Trophoblast cell (in vitro differentiated cells and primary cell): ENCODE measurements at regions not wholly inside any gene's neighbourhood (a gene's known extent, or its start where the extent isn't known, plus 50 kb on each side); places are given as distances from the start of the nearest gene placed in this dataset.

Source experiments
- DNase-seq, 2 donors: peaks; one replicate each; pipeline ENCODE4 v3.0.0-alpha.2; 2016
- H2AFZ ChIP-seq: 2 replicates; pipeline ENCODE4 v1.6.1; 2013; ENCODE audit warnings: low read length, moderate library complexity, mild to moderate bottlenecking; ENCODE audit not compliant: insufficient read depth, poor library complexity
- H2AK5ac ChIP-seq: 2 replicates; pipeline ENCODE4 v1.6.1; 2013; ENCODE audit warnings: mild to moderate bottlenecking, low read length
- H2BK120ac ChIP-seq: 2 replicates; pipeline ENCODE4 v1.6.1; 2013; ENCODE audit warnings: low read length, mild to moderate bottlenecking, moderate library complexity; ENCODE audit not compliant: insufficient read depth, poor library complexity
- H2BK12ac ChIP-seq: 2 replicates; pipeline ENCODE4 v1.6.1; 2013; ENCODE audit warnings: mild to moderate bottlenecking, low read length, moderate library complexity
- H2BK5ac ChIP-seq: 2 replicates; pipeline ENCODE4 v1.6.1; 2013; ENCODE audit warnings: low read length, low read depth, moderate library complexity, mild to moderate bottlenecking; ENCODE audit not compliant: poor library complexity
- H3K14ac ChIP-seq: 2 replicates; pipeline ENCODE4 v1.6.1; 2013; ENCODE audit warnings: mild to moderate bottlenecking, low read length
- H3K18ac ChIP-seq: 2 replicates; pipeline ENCODE4 v1.6.1; 2013; ENCODE audit warnings: mild to moderate bottlenecking, low read length
- H3K23ac ChIP-seq: 2 replicates; pipeline ENCODE4 v1.6.1; 2013; ENCODE audit warnings: low read length
- H3K27ac ChIP-seq: 2 replicates; pipeline ENCODE4 v1.5.1; 2013; ENCODE audit warnings: low read depth, mild to moderate bottlenecking, inconsistent platforms, low read length, moderate library complexity
- H3K27me3 ChIP-seq: 2 replicates; pipeline ENCODE4 v1.6.1; 2013; ENCODE audit warnings: inconsistent platforms, mild to moderate bottlenecking, low read length, moderate library complexity; ENCODE audit not compliant: insufficient read depth
- H3K36me3 ChIP-seq, 2 experiments: 1 replicate in 1 of 2; 2 replicates in 1 of 2; pipeline ENCODE4 v1.6.1; 2013; ENCODE audit warnings: low read length in 2 of 2, mild to moderate bottlenecking in 2 of 2, moderate library complexity in 1 of 2; ENCODE audit not compliant: insufficient read depth in 2 of 2, control insufficient read depth in 1 of 2
- H3K4ac ChIP-seq: 2 replicates; pipeline ENCODE4 v1.6.1; 2013; ENCODE audit warnings: low read depth, mild to moderate bottlenecking, low read length, moderate library complexity
- H3K4me1 ChIP-seq, 2 experiments: 1 replicate in 1 of 2; 2 replicates in 1 of 2; pipeline ENCODE4 v1.6.1; 2013; ENCODE audit warnings: low read length in 2 of 2, mild to moderate bottlenecking in 2 of 2, moderate library complexity in 1 of 2; ENCODE audit not compliant: insufficient read depth in 2 of 2, control insufficient read depth in 1 of 2
- H3K4me2 ChIP-seq: 2 replicates; pipeline ENCODE4 v1.6.1; 2013; ENCODE audit warnings: inconsistent platforms, mild to moderate bottlenecking, low read length, moderate library complexity
- H3K4me3 ChIP-seq: 2 replicates; pipeline ENCODE4 v1.5.1; 2013; ENCODE audit warnings: mild to moderate bottlenecking, low read depth, low read length, inconsistent platforms
- H3K79me1 ChIP-seq: one replicate; pipeline ENCODE4 v1.6.1; 2013; ENCODE audit warnings: low read length
- H3K79me2 ChIP-seq: 2 replicates; pipeline ENCODE4 v1.6.1; 2013; ENCODE audit warnings: low read length, mild to moderate bottlenecking; ENCODE audit not compliant: control insufficient read depth, insufficient read depth, poor library complexity
- H3K9ac ChIP-seq: 2 replicates; pipeline ENCODE4 v1.6.1; 2013; ENCODE audit warnings: mild to moderate bottlenecking, low read length
- H3K9me3 ChIP-seq: 2 replicates; pipeline ENCODE4 v1.6.1; 2013; ENCODE audit warnings: low read depth, mild to moderate bottlenecking, control low read depth, inconsistent platforms, low read length; ENCODE audit not compliant: insufficient read depth
- H4K12ac ChIP-seq: 2 replicates; pipeline ENCODE4 v1.6.1; 2013; ENCODE audit warnings: low read depth, mild to moderate bottlenecking, low read length, moderate library complexity
- H4K8ac ChIP-seq: 2 replicates; pipeline ENCODE4 v1.6.1; 2013; ENCODE audit warnings: low read depth, mild to moderate bottlenecking, low read length, moderate library complexity
- H4K91ac ChIP-seq: one replicate; pipeline ENCODE4 v1.6.1; 2013; ENCODE audit warnings: low read depth, mild to moderate bottlenecking, low read length, moderate library complexity
- whole genome bisulfite sequencing: extraction: QIAGEN DNeasy Blood & Tissue Kit; methylation state at CpG from one replicate; pipeline ENCODE4 v1.1.7; 2013; ENCODE audit warnings: missing lambda C conversion rate; ENCODE audit not compliant: insufficient read length, insufficient coverage; ENCODE audit errors: extremely low coverage; 5-methylcytosine and 5-hydroxymethylcytosine counted together

DNA sequence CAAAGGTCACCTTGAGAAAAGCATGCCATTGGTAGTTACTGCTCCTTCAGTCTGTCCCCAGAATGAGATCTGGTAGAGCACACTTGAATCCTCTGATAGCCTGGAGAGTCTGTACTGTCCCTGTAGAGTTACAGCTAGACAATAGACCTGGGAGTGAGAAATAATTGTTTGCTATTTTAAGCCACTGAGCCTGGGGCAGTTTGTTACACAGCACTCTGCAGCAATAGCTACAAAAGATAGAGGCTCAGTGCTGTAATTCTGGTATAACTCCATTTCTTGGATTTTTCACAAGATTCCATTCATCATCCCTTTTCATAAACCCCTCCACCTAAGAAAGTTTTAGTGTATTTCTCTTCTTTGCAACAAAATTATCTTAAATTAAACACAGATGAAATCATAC, 242.7 kb upstream of the ARRDC4 start:
- no peak overlapping the region for H3K23ac ChIP-seq
- H4K12ac ChIP-seq = no peak overlapping the region
- H3K79me1 ChIP-seq = no peaks in the 10 kb centered on the region
- no peak overlapping the region for H3K4me2 ChIP-seq
- no peak overlapping the region for H2BK120ac ChIP-seq
- no peak overlapping the region for H2AFZ ChIP-seq
- no peak overlapping the region for H2AK5ac ChIP-seq
- no peak overlapping the region for H3K4ac ChIP-seq
- H3K79me2 ChIP-seq = no peaks in the 10 kb centered on the region
- H3K4me1 ChIP-seq = no peaks in the 10 kb centered on the region
- no peak overlapping the region for H3K18ac ChIP-seq
- H3K9me3 ChIP-seq = no peaks in the 10 kb centered on the region
- no peak overlapping the region for H3K14ac ChIP-seq
- peak; percentile 85 to 94 for DNase-seq
- no peak overlapping the region for H2BK5ac ChIP-seq
- H3K27ac ChIP-seq = no peak overlapping the region
- H4K91ac ChIP-seq = no peak overlapping the region
- H3K9ac ChIP-seq = no peak overlapping the region
- H4K8ac ChIP-seq = no peak overlapping the region
- no peak overlapping the region for H2BK12ac ChIP-seq
- H3K4me3 ChIP-seq = no peak overlapping the region
- H3K36me3 ChIP-seq = no peaks in the 10 kb centered on the region
- H3K27me3 ChIP-seq = no peaks in the 10 kb centered on the region

DNA sequence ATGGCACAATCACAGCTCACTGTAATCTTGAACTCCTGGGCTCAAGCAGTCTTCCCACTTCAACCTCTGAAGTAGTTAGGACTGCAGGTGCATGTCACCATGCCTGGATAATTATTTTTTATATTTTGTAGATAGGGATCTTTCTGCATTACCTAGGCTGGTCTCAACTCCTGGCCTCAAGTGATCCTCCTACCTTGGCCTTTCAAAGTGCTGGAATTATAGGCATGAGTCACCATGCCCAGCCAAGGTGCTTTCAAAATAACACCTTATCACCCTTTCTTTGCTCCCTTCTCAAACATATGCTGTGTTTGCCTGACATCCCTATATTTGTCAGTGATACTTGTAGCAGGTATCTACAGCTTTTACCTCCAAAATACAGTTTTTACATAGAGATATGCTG, 242.0 kb upstream of the ARRDC4 start:
- DNase-seq = peak; percentile 51 to 72
- no peak overlapping the region for H3K23ac ChIP-seq
- no peak overlapping the region for H3K4me2 ChIP-seq
- H3K9me3 ChIP-seq = no peaks in the 10 kb centered on the region
- H3K4me3 ChIP-seq = no peak overlapping the region
- no peaks in the 10 kb centered on the region for H3K4me1 ChIP-seq
- no peaks in the 10 kb centered on the region for H3K36me3 ChIP-seq
- no peak overlapping the region for H4K91ac ChIP-seq
- H2BK12ac ChIP-seq = no peak overlapping the region
- no peak overlapping the region for H2BK120ac ChIP-seq
- H3K27me3 ChIP-seq = no peaks in the 10 kb centered on the region
- H3K14ac ChIP-seq = no peak overlapping the region
- no peak overlapping the region for H3K27ac ChIP-seq
- H2AFZ ChIP-seq = no peak overlapping the region
- no peak overlapping the region for H4K12ac ChIP-seq
- H2BK5ac ChIP-seq = no peak overlapping the region
- no peaks in the 10 kb centered on the region for H3K79me2 ChIP-seq
- no peak overlapping the region for H3K18ac ChIP-seq
- no peak overlapping the region for H3K9ac ChIP-seq
- no peak overlapping the region for H3K4ac ChIP-seq
- no peak overlapping the region for H4K8ac ChIP-seq
- no peaks in the 10 kb centered on the region for H3K79me1 ChIP-seq
- no peak overlapping the region for H2AK5ac ChIP-seq

DNA sequence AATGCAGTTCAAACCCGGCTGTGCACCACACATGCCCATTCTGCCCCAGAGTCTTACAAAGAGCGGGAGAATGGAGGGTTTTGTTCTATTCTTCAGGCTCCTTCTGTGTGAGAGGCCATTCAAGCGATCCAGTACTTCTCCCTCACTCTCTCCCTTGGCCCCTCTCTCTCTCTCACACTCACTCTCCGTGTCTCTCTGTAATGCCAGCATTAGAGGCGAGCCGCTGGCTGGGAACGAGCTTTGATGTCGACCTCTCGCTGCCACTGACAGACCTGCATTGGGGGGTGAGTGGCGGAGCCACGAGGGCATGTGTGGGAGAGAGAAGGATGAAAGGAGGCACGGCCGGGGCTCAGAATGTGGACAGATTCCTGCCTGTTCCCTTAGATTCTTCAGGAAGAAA, 231.7 kb upstream of the ARRDC4 start:
- H3K4me1 ChIP-seq = no peaks in the 10 kb centered on the region
- H3K79me2 ChIP-seq = no peaks in the 10 kb centered on the region
- no peak overlapping the region for H4K8ac ChIP-seq
- H3K27me3 ChIP-seq = no peaks in the 10 kb centered on the region
- no peaks in the 10 kb centered on the region for H3K9me3 ChIP-seq
- no peak overlapping the region for H3K27ac ChIP-seq
- H3K9ac ChIP-seq = no peak overlapping the region
- no peak overlapping the region for H2AK5ac ChIP-seq
- H3K79me1 ChIP-seq = no peaks in the 10 kb centered on the region
- H3K4ac ChIP-seq = no peak overlapping the region
- H4K12ac ChIP-seq = no peak overlapping the region
- no peak overlapping the region for H2BK5ac ChIP-seq
- no peak overlapping the region for H3K23ac ChIP-seq
- no peak for DNase-seq
- H4K91ac ChIP-seq = no peak overlapping the region
- H3K14ac ChIP-seq = no peak overlapping the region
- no peak overlapping the region for H3K18ac ChIP-seq
- H3K36me3 ChIP-seq = no peaks in the 10 kb centered on the region
- no peak overlapping the region for H2BK12ac ChIP-seq
- no peak overlapping the region for H2AFZ ChIP-seq
- no CpG with 5 or more reads among the region's 13 CpGs for WGBS
- no peak overlapping the region for H3K4me3 ChIP-seq
- H3K4me2 ChIP-seq = no peak overlapping the region
- H2BK120ac ChIP-seq = no peak overlapping the region

DNA sequence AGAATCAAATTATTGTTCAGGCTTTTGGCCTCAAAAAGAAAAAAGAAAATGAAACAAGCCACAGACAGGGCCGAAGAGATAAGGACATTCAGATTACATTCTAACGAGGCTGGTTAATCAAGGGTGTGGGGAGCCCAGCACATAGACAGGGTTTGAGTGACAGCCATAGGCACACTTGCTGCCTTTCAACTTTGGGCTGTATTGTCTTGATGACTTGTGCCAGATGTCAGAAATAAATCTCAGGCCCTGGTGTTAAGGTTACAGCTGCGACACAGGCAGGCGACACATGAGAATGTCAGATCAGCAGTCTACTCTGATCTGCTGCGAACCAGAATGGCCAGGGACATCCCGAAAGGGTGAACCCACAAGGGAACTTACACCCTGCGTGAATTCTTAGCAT, 231.2 kb upstream of the ARRDC4 start:
- H3K36me3 ChIP-seq = no peaks in the 10 kb centered on the region
- no peak overlapping the region for H3K27ac ChIP-seq
- H2BK120ac ChIP-seq = no peak overlapping the region
- H3K18ac ChIP-seq = no peak overlapping the region
- H2AK5ac ChIP-seq = no peak overlapping the region
- no peaks in the 10 kb centered on the region for H3K9me3 ChIP-seq
- DNase-seq = no peak
- no peak overlapping the region for H3K9ac ChIP-seq
- no peak overlapping the region for H3K4me3 ChIP-seq
- no peak overlapping the region for H3K4ac ChIP-seq
- no peak overlapping the region for H3K14ac ChIP-seq
- no peak overlapping the region for H3K4me2 ChIP-seq
- no peak overlapping the region for H2AFZ ChIP-seq
- H3K79me2 ChIP-seq = no peaks in the 10 kb centered on the region
- H3K27me3 ChIP-seq = no peaks in the 10 kb centered on the region
- no peaks in the 10 kb centered on the region for H3K4me1 ChIP-seq
- H3K79me1 ChIP-seq = no peaks in the 10 kb centered on the region
- H2BK5ac ChIP-seq = no peak overlapping the region
- H4K8ac ChIP-seq = no peak overlapping the region
- WGBS = no CpG with 5 or more reads among the region's 7 CpGs
- no peak overlapping the region for H3K23ac ChIP-seq
- no peak overlapping the region for H4K91ac ChIP-seq
- H4K12ac ChIP-seq = no peak overlapping the region
- H2BK12ac ChIP-seq = no peak overlapping the region

DNA sequence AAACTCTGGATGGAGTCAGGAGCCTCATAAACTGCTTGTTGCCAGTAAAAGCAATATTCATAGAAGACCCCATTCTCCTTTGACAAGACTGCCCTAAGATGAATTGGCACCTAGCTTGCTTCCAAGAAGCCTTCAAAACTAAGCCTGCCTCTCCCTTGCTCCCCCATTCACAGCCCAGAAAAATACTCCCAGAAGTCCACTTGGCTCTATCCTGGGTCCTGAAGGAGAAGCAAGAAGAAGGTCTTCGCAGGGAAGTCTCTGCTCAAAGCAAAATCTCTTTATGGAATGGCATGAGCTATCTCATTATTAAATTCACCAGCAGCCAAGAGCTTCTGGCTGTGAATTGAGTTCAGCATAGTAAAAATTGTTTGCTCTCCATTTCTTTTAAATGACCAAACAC, 230.2 kb upstream of the ARRDC4 start:
- H3K4ac ChIP-seq = no peak overlapping the region

More for the DNA sequence above, 230.2 kb upstream of the ARRDC4 start:
- H2AFZ ChIP-seq = no peak overlapping the region
- no peak overlapping the region for H3K14ac ChIP-seq
- H2BK5ac ChIP-seq = no peak overlapping the region
- H3K9me3 ChIP-seq = no peaks in the 10 kb centered on the region
- no peaks in the 10 kb centered on the region for H3K4me1 ChIP-seq
- H3K23ac ChIP-seq = no peak overlapping the region
- H3K36me3 ChIP-seq = no peaks in the 10 kb centered on the region
- H3K18ac ChIP-seq = no peak overlapping the region
- H3K27ac ChIP-seq = no peak overlapping the region
- no peak for DNase-seq
- no peak overlapping the region for H2AK5ac ChIP-seq
- H3K79me1 ChIP-seq = no peaks in the 10 kb centered on the region
- H4K12ac ChIP-seq = no peak overlapping the region
- no peak overlapping the region for H2BK120ac ChIP-seq
- no peak overlapping the region for H4K91ac ChIP-seq
- H3K79me2 ChIP-seq = no peaks in the 10 kb centered on the region
- H2BK12ac ChIP-seq = no peak overlapping the region
- no peak overlapping the region for H3K4me3 ChIP-seq
- no CpG with 5 or more reads among the region's 1 CpG for WGBS
- no peak overlapping the region for H4K8ac ChIP-seq
- H3K4me2 ChIP-seq = no peak overlapping the region
- H3K27me3 ChIP-seq = no peaks in the 10 kb centered on the region
- H3K9ac ChIP-seq = no peak overlapping the region
